ENCODE measurements at regions not wholly inside any gene's neighbourhood (a gene's known extent, or its start where the extent isn't known, plus 50 kb on each side); places are given as distances from the start of the nearest gene placed in this dataset.

DNA sequence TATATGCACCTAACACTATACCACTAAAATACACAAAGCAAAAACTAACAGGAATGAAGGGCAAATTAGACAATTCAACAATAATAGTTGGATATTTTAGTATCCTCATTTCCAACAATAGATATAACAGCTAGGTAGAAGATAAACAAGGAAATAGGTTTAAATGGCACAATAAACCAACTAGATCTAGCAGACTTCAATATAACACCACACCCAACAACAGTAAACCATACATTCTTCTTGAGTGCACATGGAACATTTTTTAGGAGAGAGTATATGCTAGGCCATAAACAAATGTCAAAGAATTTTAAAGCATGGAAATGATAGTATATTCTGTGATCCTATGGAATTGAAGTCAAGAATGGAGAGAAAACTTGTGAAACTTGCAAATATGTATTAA, 138.4 kb downstream of the NDUFA10 start:
- Histone ChIP-seq H3K9ac (ENCODE audit: insufficient read depth, low read length, poor library complexity, severe bottlenecking) (no peak overlapping the region), H2AFZ (ENCODE audit: insufficient read depth, low read depth, low read length, poor library complexity, severe bottlenecking) (no peak overlapping the region), H3K79me2 (ENCODE audit: insufficient read depth, low read length) (no peaks in the 10 kb centered on the region), H3K9me3 (replicated peaks in 1 of 2; ENCODE audit: control insufficient read depth in 1 of 2, insufficient read depth in 1 of 2, low read length in 2 of 2) (peaks cover 22 to 35% of the 10 kb centered on the region in 2 donors), H3K4me2 (replicated peaks; ENCODE audit: extremely low read depth, low read length, poor library complexity, severe bottlenecking) (no peak overlapping the region), H3K27ac (ENCODE audit: low read depth in 1 of 2, low read length in 2 of 2) (no peak overlapping the region), H4K20me1 (ENCODE audit: insufficient read depth, low read length) (no peaks in the 10 kb centered on the region), H3K36me3 (replicated peaks in 1 of 2; ENCODE audit: control insufficient read depth in 1 of 2, insufficient read depth in 2 of 2, low read length in 2 of 2) (no peaks in the 10 kb centered on the region), H3K4me1 (ENCODE audit: control insufficient read depth in 1 of 2, insufficient read depth in 2 of 2, low read length in 2 of 2) (peaks cover 3 to 6% of the 10 kb centered on the region in 2 donors), H3K4me3 (replicated peaks in 1 of 3; ENCODE audit: low read depth in 2 of 3, low read length in 3 of 3) (no peak overlapping the region), H3K27me3 (ENCODE audit: control insufficient read depth in 2 of 2, insufficient read depth in 2 of 2, low read length in 2 of 2) (peaks cover 2 to 4% of the 10 kb centered on the region in 2 donors)
- TF ChIP-seq, protein P1, sequence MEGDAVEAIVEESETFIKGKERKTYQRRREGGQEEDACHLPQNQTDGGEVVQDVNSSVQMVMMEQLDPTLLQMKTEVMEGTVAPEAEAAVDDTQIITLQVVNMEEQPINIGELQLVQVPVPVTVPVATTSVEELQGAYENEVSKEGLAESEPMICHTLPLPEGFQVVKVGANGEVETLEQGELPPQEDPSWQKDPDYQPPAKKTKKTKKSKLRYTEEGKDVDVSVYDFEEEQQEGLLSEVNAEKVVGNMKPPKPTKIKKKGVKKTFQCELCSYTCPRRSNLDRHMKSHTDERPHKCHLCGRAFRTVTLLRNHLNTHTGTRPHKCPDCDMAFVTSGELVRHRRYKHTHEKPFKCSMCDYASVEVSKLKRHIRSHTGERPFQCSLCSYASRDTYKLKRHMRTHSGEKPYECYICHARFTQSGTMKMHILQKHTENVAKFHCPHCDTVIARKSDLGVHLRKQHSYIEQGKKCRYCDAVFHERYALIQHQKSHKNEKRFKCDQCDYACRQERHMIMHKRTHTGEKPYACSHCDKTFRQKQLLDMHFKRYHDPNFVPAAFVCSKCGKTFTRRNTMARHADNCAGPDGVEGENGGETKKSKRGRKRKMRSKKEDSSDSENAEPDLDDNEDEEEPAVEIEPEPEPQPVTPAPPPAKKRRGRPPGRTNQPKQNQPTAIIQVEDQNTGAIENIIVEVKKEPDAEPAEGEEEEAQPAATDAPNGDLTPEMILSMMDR (IDR thresholded peaks at IDR 0.05): no peak
- Mint-ChIP-seq H3K27ac (no peak overlapping the region), H3K27me3 (ENCODE audit: low read depth in 3 of 3) (peaks cover 13 to 25% (median 19%) of the 10 kb centered on the region in 3 donors), H3K4me1 (peaks cover 13% of the 10 kb centered on the region), H3K9me3 (peaks cover 20 to 37% (median 36%) of the 10 kb centered on the region in 7 donors), H3K4me3 (no peak overlapping the region), H3K36me3 (peaks cover 7 to 11% of the 10 kb centered on the region in 2 donors)
- intact Hi-C loops (cut with micrococcal nuclease): no loop called here
- no peak for DNase-seq

DNA sequence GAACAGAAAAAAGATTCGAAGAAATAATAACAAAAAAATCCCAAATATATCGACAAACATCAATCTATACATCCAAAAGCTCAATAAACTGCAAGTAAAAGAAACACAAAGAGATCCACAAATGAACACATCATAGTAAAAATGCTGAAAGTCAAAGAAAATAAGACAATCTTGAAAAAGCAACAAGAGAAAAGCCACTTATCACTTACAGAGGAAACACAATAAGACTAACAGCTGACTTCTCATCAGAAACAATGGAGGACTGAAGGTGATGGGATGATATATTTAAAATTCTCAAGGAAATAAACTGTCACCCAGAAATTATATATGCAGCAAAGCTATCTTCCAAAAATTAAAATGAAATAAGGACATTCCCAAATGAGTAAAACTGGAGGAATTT, 140.3 kb downstream of the NDUFA10 start:
- Mint-ChIP-seq H3K4me3 (no peak overlapping the region), H3K4me1 (peaks cover 18% of the 10 kb centered on the region), H3K27ac (no peak overlapping the region), H3K27me3 (ENCODE audit: low read depth in 3 of 3) (peaks cover 22 to 32% (median 32%) of the 10 kb centered on the region in 3 donors), H3K9me3 (peaks cover 20 to 41% (median 36%) of the 10 kb centered on the region in 7 donors), H3K36me3 (peaks cover 13 to 14% of the 10 kb centered on the region in 2 donors)
- Histone ChIP-seq H3K36me3 (replicated peaks in 1 of 2; ENCODE audit: control insufficient read depth in 1 of 2, insufficient read depth in 2 of 2, low read length in 2 of 2) (no peaks in the 10 kb centered on the region), H3K27me3 (ENCODE audit: control insufficient read depth in 2 of 2, insufficient read depth in 2 of 2, low read length in 2 of 2) (peaks cover 6 to 14% of the 10 kb centered on the region in 2 donors), H3K4me1 (ENCODE audit: control insufficient read depth in 1 of 2, insufficient read depth in 2 of 2, low read length in 2 of 2) (peaks cover 0 to 8% of the 10 kb centered on the region in 2 donors), H3K27ac (ENCODE audit: low read depth in 1 of 2, low read length in 2 of 2) (no peak overlapping the region), H3K9ac (ENCODE audit: insufficient read depth, low read length, poor library complexity, severe bottlenecking) (no peak overlapping the region), H4K20me1 (ENCODE audit: insufficient read depth, low read length) (no peaks in the 10 kb centered on the region), H3K9me3 (replicated peaks in 1 of 2; ENCODE audit: control insufficient read depth in 1 of 2, insufficient read depth in 1 of 2, low read length in 2 of 2) (peaks cover 22 to 35% of the 10 kb centered on the region in 2 donors), H3K79me2 (ENCODE audit: insufficient read depth, low read length) (no peaks in the 10 kb centered on the region), H3K4me2 (replicated peaks; ENCODE audit: extremely low read depth, low read length, poor library complexity, severe bottlenecking) (no peak overlapping the region), H2AFZ (ENCODE audit: insufficient read depth, low read depth, low read length, poor library complexity, severe bottlenecking) (no peak overlapping the region), H3K4me3 (replicated peaks in 1 of 3; ENCODE audit: low read depth in 2 of 3, low read length in 3 of 3) (no peak overlapping the region)
- no CpG with 5 or more reads among the region's 2 CpGs for WGBS (ENCODE audit: insufficient coverage)
- no peak for DNase-seq
- TF ChIP-seq, protein P1 (IDR thresholded peaks at IDR 0.05): no peak
- intact Hi-C loops (cut with micrococcal nuclease): no loop called here
